ENCODE measurements at regions not wholly inside any gene's neighbourhood (a gene's known extent, or its start where the extent isn't known, plus 50 kb on each side); places are given as distances from the start of the nearest gene placed in this dataset.

- TF ChIP-seq CTCF (IDR thresholded peaks at IDR 0.05; ENCODE audit: control insufficient read depth, insufficient read depth, low read depth, low read length, missing control alignments), result no peak
- no peak overlapping the region for H3K4me3 ChIP-seq (ENCODE audit: control insufficient read depth, low read depth, low read length)
- DNase-seq (ENCODE audit: low read depth), result no peak
These were observed 828.6 kb downstream of the QKI start for GRCh38 chr6:164243012-164243610.

GRCh38 chr6:164230804-164231203, 816.3 kb downstream of the QKI start:
- DNase-seq (ENCODE audit: low read depth), result no peak
- no peak for TF ChIP-seq CTCF (IDR thresholded peaks at IDR 0.05; ENCODE audit: control insufficient read depth, insufficient read depth, low read depth, low read length, missing control alignments)
- H3K4me3 ChIP-seq (ENCODE audit: control insufficient read depth, low read depth, low read length), result no peak overlapping the region

DNA sequence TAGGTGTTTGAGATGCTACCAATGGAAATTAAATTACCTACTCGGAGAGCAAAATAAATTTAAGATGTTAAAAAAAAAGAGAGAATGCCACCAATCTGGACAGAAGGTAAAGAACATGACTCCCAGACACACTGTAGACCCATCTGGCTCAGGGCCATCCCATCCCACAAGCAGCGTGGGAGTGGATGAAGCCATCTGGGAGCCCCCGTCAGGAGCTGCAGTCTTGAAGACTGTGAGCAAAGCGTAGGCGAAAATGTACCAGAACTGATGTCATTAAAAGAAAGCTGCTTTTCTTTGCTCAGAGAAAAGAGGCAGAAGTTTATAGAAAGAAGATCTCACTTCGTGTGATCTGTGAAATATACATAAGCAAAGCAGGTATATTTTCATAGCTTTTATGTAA, 815.7 kb downstream of the QKI start:
- H3K4me3 ChIP-seq (ENCODE audit: control insufficient read depth, low read depth, low read length), result no peak overlapping the region
- DNase-seq (ENCODE audit: low read depth), result no peak
- TF ChIP-seq CTCF (IDR thresholded peaks at IDR 0.05; ENCODE audit: control insufficient read depth, insufficient read depth, low read depth, low read length, missing control alignments), result no peak

DNA sequence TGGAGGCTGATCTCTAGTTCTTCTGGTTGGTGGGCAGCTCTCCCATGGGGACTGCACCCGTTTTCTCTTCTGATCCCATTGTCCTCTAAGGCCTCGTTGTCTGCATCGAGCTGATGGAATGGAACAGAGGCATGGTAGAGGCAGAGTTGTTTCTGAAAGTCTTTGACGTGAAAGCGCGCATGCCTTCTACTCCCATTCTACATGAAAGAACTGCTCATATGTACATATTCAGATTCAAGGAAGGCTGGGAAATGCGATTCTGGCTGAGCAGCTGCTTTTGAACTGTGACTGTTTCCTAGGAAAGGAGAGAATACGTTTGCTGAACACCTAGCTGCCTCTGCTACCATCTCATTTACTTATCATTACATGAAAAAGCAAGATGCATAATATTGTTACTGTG, 815.2 kb downstream of the QKI start:
- no peak for DNase-seq (ENCODE audit: low read depth)
- no peak overlapping the region for H3K4me3 ChIP-seq (ENCODE audit: control insufficient read depth, low read depth, low read length)
- no peak for TF ChIP-seq CTCF (IDR thresholded peaks at IDR 0.05; ENCODE audit: control insufficient read depth, insufficient read depth, low read depth, low read length, missing control alignments)

DNA sequence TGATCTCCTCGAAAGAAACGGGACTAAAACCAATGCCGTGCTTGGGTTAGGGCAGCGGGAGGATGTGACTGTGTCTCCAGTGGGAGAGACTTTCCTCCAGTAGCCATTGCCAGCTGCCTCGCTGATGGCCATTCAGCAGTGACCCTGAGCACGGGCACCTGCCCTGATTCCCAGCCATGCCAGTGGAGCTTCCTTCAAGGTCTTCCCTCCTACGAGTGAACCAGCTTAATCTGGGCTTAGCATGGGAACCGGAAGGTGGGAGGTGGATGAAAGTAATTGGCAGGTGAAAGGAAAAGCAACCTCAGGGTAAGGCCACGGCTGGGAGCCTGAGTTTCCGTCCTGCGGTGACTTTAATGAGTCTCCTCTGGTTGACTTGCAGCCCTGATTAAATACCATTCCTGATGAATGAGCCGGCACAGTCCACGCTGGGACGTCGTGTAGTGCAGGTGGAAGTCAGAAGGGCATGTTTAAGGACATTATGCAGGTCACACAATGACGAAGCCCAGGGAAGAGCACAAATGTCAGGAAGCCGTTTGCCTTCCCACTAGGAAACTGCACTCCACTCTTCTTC, 813.5 kb downstream of the QKI start:
- no peak overlapping the region for H3K4me3 ChIP-seq (ENCODE audit: control insufficient read depth, low read depth, low read length)
- no peak for TF ChIP-seq CTCF (IDR thresholded peaks at IDR 0.05; ENCODE audit: control insufficient read depth, insufficient read depth, low read depth, low read length, missing control alignments)
- no peak for DNase-seq (ENCODE audit: low read depth)

GRCh38 chr6:164216839-164217238, 802.3 kb downstream of the QKI start:
- DNase-seq (ENCODE audit: low read depth), result no peak
- H3K4me3 ChIP-seq (ENCODE audit: control insufficient read depth, low read depth, low read length), result no peak overlapping the region
- no peak for TF ChIP-seq CTCF (IDR thresholded peaks at IDR 0.05; ENCODE audit: control insufficient read depth, insufficient read depth, low read depth, low read length, missing control alignments)

Data from AG09309 (cell line).